NCI-H2107 treated with DMSO at 0.1 percent for 48 hours (cell line): ENCODE measurements at regions not wholly inside any gene's neighbourhood (a gene's known extent, or its start where the extent isn't known, plus 50 kb on each side); places are given as distances from the start of the nearest gene placed in this dataset.
"Not testable (repeated sequence)": the region's sequence is repeated elsewhere in the genome, so short reads cannot be mapped to it uniquely, and the experiment has no call there.

ENCODE experiments used
- DNase-seq: peaks from one replicate; lab custom pipeline; 2025; ENCODE audit not compliant: unreplicated experiment; lab: John Stamatoyannopoulos, UW

- no peak for DNase-seq
Observed at GRCh38 chr2:238712011-238712410, 135.9 kb upstream of the TWIST2 start.

- no peak for DNase-seq
Observed at GRCh38 chr2:238713198-238713826, 134.6 kb upstream of the TWIST2 start.

- DNase-seq: no peak
Observed at GRCh38 chr2:238714038-238714528, 133.8 kb upstream of the TWIST2 start.

- no peak for DNase-seq
Observed at GRCh38 chr2:238716171-238716570, 131.7 kb upstream of the TWIST2 start.

GRCh38 chr2:238716585-238716984 is 131.3 kb upstream of the TWIST2 start:
- no peak for DNase-seq

- no peak for DNase-seq
Observed at GRCh38 chr2:238717084-238717483, 130.8 kb upstream of the TWIST2 start.

GRCh38 chr2:238719641-238720040 is 128.2 kb upstream of the TWIST2 start:
- no peak for DNase-seq

GRCh38 chr2:238720232-238720672 is 127.6 kb upstream of the TWIST2 start:
- no peak for DNase-seq

- DNase-seq: no peak
Observed at GRCh38 chr2:238722181-238722580, 125.7 kb upstream of the TWIST2 start.

- DNase-seq: no peak
Observed at GRCh38 chr2:238722883-238723282, 125.0 kb upstream of the TWIST2 start.

GRCh38 chr2:238723740-238724320 is 124.1 kb upstream of the TWIST2 start:
- not testable (repeated sequence) for DNase-seq

- DNase-seq: no peak
Observed at GRCh38 chr2:238724728-238725127, 123.2 kb upstream of the TWIST2 start.

- DNase-seq: no peak
Observed at GRCh38 chr2:238725298-238725697, 122.6 kb upstream of the TWIST2 start.

GRCh38 chr2:238726670-238727584 is 121.0 kb upstream of the TWIST2 start:
- no peak for DNase-seq

GRCh38 chr2:238727585-238728329 is 120.1 kb upstream of the TWIST2 start:
- DNase-seq: no peak

GRCh38 chr2:238728330-238729260 is 119.3 kb upstream of the TWIST2 start:
- no peak for DNase-seq

GRCh38 chr2:238729261-238729935 is 118.5 kb upstream of the TWIST2 start:
- DNase-seq: no peak

- DNase-seq: no peak
Observed at GRCh38 chr2:238730001-238730669, 117.8 kb upstream of the TWIST2 start.

- no peak for DNase-seq
Observed at GRCh38 chr2:238730881-238731280, 117.0 kb upstream of the TWIST2 start.
